Mesodermal cell (in vitro differentiated cells): ENCODE measurements at regions not wholly inside any gene's neighbourhood (a gene's known extent, or its start where the extent isn't known, plus 50 kb on each side); places are given as distances from the start of the nearest gene placed in this dataset.

Experiments used
- H3K27ac ChIP-seq: 2 replicates; pipeline ENCODE4 v1.7.0; 2013; ENCODE audit warnings: mild to moderate bottlenecking, low read depth, low read length, moderate library complexity; ENCODE audit not compliant: severe bottlenecking
- H3K36me3 ChIP-seq: 2 replicates; pipeline ENCODE4 v1.7.1; 2013; ENCODE audit warnings: mild to moderate bottlenecking, low read length, moderate library complexity; ENCODE audit not compliant: control insufficient read depth, insufficient read depth
- H3K4me1 ChIP-seq: one replicate; pipeline ENCODE4 v1.7.1; 2013; ENCODE audit warnings: mild to moderate bottlenecking, low read length; ENCODE audit not compliant: insufficient read depth, control insufficient read depth, poor library complexity, severe bottlenecking
- H3K4me3 ChIP-seq: 2 replicates; pipeline ENCODE4 v1.7.0; 2013; ENCODE audit warnings: low read length, control low read depth, mild to moderate bottlenecking; ENCODE audit not compliant: insufficient read depth, poor library complexity, severe bottlenecking; ENCODE audit errors: extremely low read depth
- H3K9me3 ChIP-seq: 2 replicates; pipeline ENCODE4 v1.7.1; 2013; ENCODE audit warnings: mild to moderate bottlenecking, low read length, moderate library complexity; ENCODE audit not compliant: control insufficient read depth
- WGBS, 2 experiments: methylation state at CpG; one replicate each; pipeline ENCODE4 v1.1.5; 2013; ENCODE audit warnings: missing lambda C conversion rate in 2 of 2; ENCODE audit not compliant: insufficient coverage in 2 of 2; 5-methylcytosine and 5-hydroxymethylcytosine counted together

GRCh38 chr10:17518338-17518737 lies 63.9 kb upstream of the ST8SIA6 start:
- WGBS, 2 experiments, result 98% methylated on average over 4 to 5 of the region's 7 CpGs
- H3K4me1 ChIP-seq, result no peaks in the 10 kb centered on the region
- H3K9me3 ChIP-seq, result no peaks in the 10 kb centered on the region
- H3K4me3 ChIP-seq, result no peak overlapping the region
- no peaks in the 10 kb centered on the region for H3K36me3 ChIP-seq
- no peak overlapping the region for H3K27ac ChIP-seq

GRCh38 chr10:17516376-17516775 lies 62.0 kb upstream of the ST8SIA6 start:
- H3K27ac ChIP-seq, result no peak overlapping the region
- H3K4me1 ChIP-seq, result peaks cover 11% of the 10 kb centered on the region
- H3K36me3 ChIP-seq, result no peaks in the 10 kb centered on the region
- no peak overlapping the region for H3K4me3 ChIP-seq
- no peaks in the 10 kb centered on the region for H3K9me3 ChIP-seq
- WGBS, 2 experiments, result 98 to 100% methylated on average over 4 of the region's 6 CpGs

- Histone ChIP-seq H3K27ac (peak overlapping the region; percentile 74), H3K4me3 (no peak overlapping the region), H3K4me1 (peaks cover 16% of the 10 kb centered on the region), H3K9me3 (no peaks in the 10 kb centered on the region), H3K36me3 (no peaks in the 10 kb centered on the region)
- 0 to 78% methylated on average over 1 to 2 of the region's 5 CpGs for WGBS, 2 experiments
Measured at GRCh38 chr10:17512341-17513001, 58.1 kb upstream of the ST8SIA6 start.

- 100% methylated on average over 1 to 2 of the region's 5 CpGs for WGBS, 2 experiments
- no peaks in the 10 kb centered on the region for H3K9me3 ChIP-seq
- peaks cover 26% of the 10 kb centered on the region for H3K4me1 ChIP-seq
- no peaks in the 10 kb centered on the region for H3K36me3 ChIP-seq
- H3K27ac ChIP-seq, result no peak overlapping the region
- H3K4me3 ChIP-seq, result no peak overlapping the region
Measured at GRCh38 chr10:17510242-17510908, 56.0 kb upstream of the ST8SIA6 start.

GRCh38 chr10:17507538-17507937 lies 53.1 kb upstream of the ST8SIA6 start:
- no peak overlapping the region for H3K27ac ChIP-seq
- H3K4me1 ChIP-seq, result peaks cover 35% of the 10 kb centered on the region
- 80 to 98% methylated on average over 4 of the region's 4 CpGs for WGBS, 2 experiments

GRCh38 chr10:17506856-17507471 lies 52.6 kb upstream of the ST8SIA6 start:
- 96 to 100% methylated on average over 1 to 3 of the region's 3 CpGs for WGBS, 2 experiments
- H3K9me3 ChIP-seq, result no peaks in the 10 kb centered on the region
- H3K27ac ChIP-seq, result no peak overlapping the region
- H3K36me3 ChIP-seq, result no peaks in the 10 kb centered on the region
- H3K4me1 ChIP-seq, result peaks cover 32% of the 10 kb centered on the region
- H3K4me3 ChIP-seq, result no peak overlapping the region

More at GRCh38 chr10:17507538-17507937, 53.1 kb upstream of the ST8SIA6 start:
- no peaks in the 10 kb centered on the region for H3K36me3 ChIP-seq
- no peak overlapping the region for H3K4me3 ChIP-seq
- no peaks in the 10 kb centered on the region for H3K9me3 ChIP-seq

- H3K4me1 ChIP-seq, result peaks cover 28% of the 10 kb centered on the region
- no peak overlapping the region for H3K4me3 ChIP-seq
- H3K36me3 ChIP-seq, result no peaks in the 10 kb centered on the region
- H3K9me3 ChIP-seq, result no peaks in the 10 kb centered on the region
- H3K27ac ChIP-seq, result no peak overlapping the region
- 83 to 94% methylated on average over 3 to 5 of the region's 6 CpGs for WGBS, 2 experiments
Measured at GRCh38 chr10:17506390-17506789, 52.0 kb upstream of the ST8SIA6 start.

- H3K9me3 ChIP-seq, result no peaks in the 10 kb centered on the region
- H3K27ac ChIP-seq, result peak overlapping the region; percentile 82
- WGBS, 2 experiments, result 81 to 82% methylated on average over 4 to 5 of the region's 6 CpGs
- H3K4me3 ChIP-seq, result no peak overlapping the region
- H3K36me3 ChIP-seq, result no peaks in the 10 kb centered on the region
- H3K4me1 ChIP-seq, result peaks cover 22% of the 10 kb centered on the region
Measured at GRCh38 chr10:17504547-17505245, 50.3 kb upstream of the ST8SIA6 start.
